GM12878 (cell line): ENCODE measurements at regions not wholly inside any gene's neighbourhood (a gene's known extent, or its start where the extent isn't known, plus 50 kb on each side); places are given as distances from the start of the nearest gene placed in this dataset.

Experiments used
- ATAC-seq: fragments of 200-7000 bp; cut with Tn5 transposase; 3 replicates; pipeline ENCODE4 v1.9.1; 2020; ENCODE audit warnings: mild to moderate bottlenecking, moderate library complexity
- BruUV-seq: library from RNA; stranded (reverse); fragments of 400-500 nt; replicated peaks from 2 replicates; lab custom pipeline; 2021; lab: Mats Ljungman, UMichigan
- CTCF ChIA-PET: fragments of 300-600 bp; sonication (Branson Sonifier 250); formaldehyde crosslinking; extraction: SDS; loops from one replicate; lab custom pipeline; 2021; ENCODE audit warnings: inconsistent platforms; lab: Yijun Ruan, JAX
- POLR2A ChIA-PET: fragments of 350-600 bp; formaldehyde crosslinking; extraction: SDS; loops from one replicate; lab custom pipeline; 2021; ENCODE audit warnings: inconsistent platforms; lab: Charles Lee
- RAD21 ChIA-PET: fragments of 300-600 bp; sonication (Branson Sonifier 250); formaldehyde crosslinking; loops from one replicate; lab custom pipeline; 2023; ENCODE audit warnings: antibody characterized with exemption; ENCODE audit not compliant: unreplicated experiment; lab: Charles Lee
- SMC1A ChIA-PET: fragments of 300-600 bp; sonication (Branson Sonifier 250); formaldehyde crosslinking; loops from one replicate; lab custom pipeline; 2023; ENCODE audit not compliant: unreplicated experiment, uncharacterized antibody; lab: Charles Lee
- DNase-seq: peaks from one replicate; pipeline ENCODE4 v3.0.0-alpha.2; 2011; ENCODE audit warnings: low read depth, low spot score
- FAIRE-seq: peaks from 3 replicates; lab custom pipeline; 2011; peaks lifted over from hg19 to GRCh38; lab: Jason Lieb, UNC
- H2AFZ ChIP-seq: 2 replicates; pipeline ENCODE4 v1.6.0; 2011; ENCODE audit warnings: low read depth, low read length, control low read depth; ENCODE audit not compliant: control insufficient read depth
- H3K27ac ChIP-seq: 2 replicates; pipeline ENCODE4 v1.5.1; 2011; ENCODE audit warnings: control low read depth; ENCODE audit not compliant: control insufficient read depth, insufficient read depth
- H3K27me3 ChIP-seq, 2 experiments: replicated peaks in 1 of 2; 2 replicates each; pipeline versions ENCODE4 v1.6.0 to v1.6.1; 2011; ENCODE audit warnings: low read length in 1 of 2; ENCODE audit not compliant: control insufficient read depth in 2 of 2, insufficient read depth in 2 of 2
- H3K36me3 ChIP-seq, 2 experiments: 2 replicates each; pipeline ENCODE4 v1.5.1; 2011; ENCODE audit warnings: low read length in 1 of 2; ENCODE audit not compliant: control insufficient read depth in 2 of 2, insufficient read depth in 2 of 2
- H3K4me1 ChIP-seq: 2 replicates; pipeline ENCODE4 v1.6.1; 2011; ENCODE audit warnings: mild to moderate bottlenecking, low read length, moderate library complexity, mixed read lengths; ENCODE audit not compliant: control insufficient read depth, insufficient read depth
- H3K4me2 ChIP-seq: 2 replicates; pipeline ENCODE4 v1.6.0; 2011; ENCODE audit warnings: control low read depth; ENCODE audit not compliant: control insufficient read depth, insufficient read depth
- H3K4me3 ChIP-seq: fragments of 200-600 bp; sonication (generic); 2 replicates; pipeline ENCODE4 v1.5.1; 2016
- H3K79me2 ChIP-seq: 2 replicates; pipeline ENCODE4 v1.6.0; 2011; ENCODE audit warnings: low read length; ENCODE audit not compliant: control insufficient read depth, insufficient read depth
- H3K9ac ChIP-seq: 2 replicates; pipeline ENCODE4 v1.8.0; 2011; ENCODE audit warnings: low read length, control low read depth, mixed read lengths; ENCODE audit not compliant: control insufficient read depth, insufficient read depth
- H3K9me3 ChIP-seq: replicated peaks from 3 replicates; pipeline ENCODE4 v1.5.1; 2011; ENCODE audit warnings: mild to moderate bottlenecking, low read length; ENCODE audit not compliant: control insufficient read depth, insufficient read depth
- H4K20me1 ChIP-seq: 2 replicates; pipeline ENCODE4 v1.6.0; 2011; ENCODE audit not compliant: control insufficient read depth, insufficient read depth
- E2F4 ChIP-seq: IDR thresholded peaks from 2 replicates; pipeline ENCODE4 v1.6.1; 2012; ENCODE audit warnings: low read depth, low read length, improper control_type of control experiment
- JUND ChIP-seq: IDR thresholded peaks from 2 replicates; pipeline ENCODE4 v1.6.1; 2012; ENCODE audit warnings: low read depth, mild to moderate bottlenecking, low read length, improper control_type of control experiment, moderate library complexity
- PAX8 ChIP-seq: fragments of 450-650 bp; IDR thresholded peaks from 2 replicates; pipeline ENCODE4 v1.6.1; 2017; ENCODE audit warnings: mild to moderate bottlenecking, moderate library complexity
- RFX5 ChIP-seq: IDR thresholded peaks from 2 replicates; pipeline ENCODE4 v1.6.1; 2011; ENCODE audit warnings: low read depth, low read length, improper control_type of control experiment
- TAF1 ChIP-seq: IDR thresholded peaks from 2 replicates; pipeline ENCODE4 v1.6.1; 2011; ENCODE audit warnings: mild to moderate bottlenecking, low read depth, low read length, borderline replicate concordance
- TCF3 ChIP-seq: IDR thresholded peaks from 2 replicates; pipeline ENCODE4 v1.6.1; 2012; ENCODE audit warnings: low read depth, mild to moderate bottlenecking, low read length, borderline replicate concordance; ENCODE audit not compliant: insufficient read depth
- WGBS: methylation state at CpG from one replicate; pipeline ENCODE4 v1.1.6; 2016; ENCODE audit warnings: low lambda C conversion rate; ENCODE audit not compliant: insufficient replicate concordance, insufficient coverage; ENCODE audit errors: missing lambda C conversion rate; 5-methylcytosine and 5-hydroxymethylcytosine counted together
- in situ Hi-C: fragments of 300-500 bp; cut with MboI; formaldehyde crosslinking; loops from 9 replicates; pipeline ENCODE4 v1.14.3; 2018; ENCODE audit warnings: mixed read lengths
- intact Hi-C: fragments of 100-400 bp; cut with micrococcal nuclease; formaldehyde crosslinking; loops from one replicate; pipeline ENCODE4 v1.14.2; 2022; ENCODE audit not compliant: unreplicated experiment

GRCh38 chr12:46110223-46110611, 119.8 kb upstream of the SCAF11 start:
- no peak overlapping the region for H2AFZ ChIP-seq
- no peak overlapping the region for H3K9ac ChIP-seq
- ChIA-PET CTCF (interaction anchor here (1.6 to 5.2 kb wide), 3 partner anchors 14 to 110 kb away, joined by 3 to 46 read pairs (median 9); no protein-coding TSS in a partner anchor), SMC1A (interaction anchor here (0.8 to 5.0 kb wide), 4 partner anchors 8 to 38 kb away, joined by 3 to 32 read pairs (median 4); no protein-coding TSS in a partner anchor), POLR2A (no interaction called here), RAD21 (interaction anchor here (0.9 to 1.3 kb wide), 2 partner anchors 18 to 119 kb away, joined by 3 read pairs; no protein-coding TSS in a partner anchor)
- in situ Hi-C loops = no loop called here
- H3K4me3 ChIP-seq = no peak overlapping the region
- peak; percentile 3; the same call in 1 of the 3 replicates for ATAC-seq
- DNase-seq = no peak
- 0% methylated on average over 1 of the region's 1 CpG for WGBS
- H3K79me2 ChIP-seq = no peaks in the 10 kb centered on the region
- H3K4me1 ChIP-seq = peaks cover 30% of the 10 kb centered on the region
- no peaks in the 10 kb centered on the region for H4K20me1 ChIP-seq
- no peaks in the 10 kb centered on the region; a peak in 1 of 4 replicates for H3K36me3 ChIP-seq
- no peaks in the 10 kb centered on the region; the same call in none of the 3 replicates for H3K9me3 ChIP-seq
- H3K27ac ChIP-seq = no peak overlapping the region
- no peak overlapping the region for H3K4me2 ChIP-seq
- TF ChIP-seq TAF1 (no peak), TCF3 (no peak), JUND (no peak), E2F4 (no peak), RFX5 (no peak), PAX8 (no peak)
- TF ChIP-seq, all 136 proteins: peak for 0
- no TSS peak for BruUV-seq
- no peaks in the 10 kb centered on the region for H3K27me3 ChIP-seq
- FAIRE-seq = no peak
- intact Hi-C loops = no loop called here
